Esophagus muscularis mucosa (tissue), 3 donors: ENCODE measurements at regions not wholly inside any gene's neighbourhood (a gene's known extent, or its start where the extent isn't known, plus 50 kb on each side); places are given as distances from the start of the nearest gene placed in this dataset.

ENCODE experiments used
- CTCF ChIP-seq, 3 experiments: fragments of 200-600 bp in 2 of 3; fragments of 450-650 bp in 1 of 3; sonication (generic) in 2 of 3; IDR thresholded peaks; one replicate each; pipeline ENCODE4 v1.5.1; 2017 to 2019; ENCODE audit warnings: antibody characterized with exemption in 3 of 3, mild to moderate bottlenecking in 2 of 3, moderate library complexity in 1 of 3
- POLR2A ChIP-seq: fragments of 450-650 bp; IDR thresholded peaks from one replicate; pipeline ENCODE4 v1.6.1; 2017; ENCODE audit warnings: antibody characterized with exemption, moderate library complexity, mild to moderate bottlenecking, low read depth
- POLR2AphosphoS5 ChIP-seq, 2 donors: sonication (generic); formaldehyde crosslinking; IDR thresholded peaks; one replicate each; pipeline ENCODE4 v1.6.1; 2017; ENCODE audit warnings: antibody characterized with exemption in 2 of 2

DNA sequence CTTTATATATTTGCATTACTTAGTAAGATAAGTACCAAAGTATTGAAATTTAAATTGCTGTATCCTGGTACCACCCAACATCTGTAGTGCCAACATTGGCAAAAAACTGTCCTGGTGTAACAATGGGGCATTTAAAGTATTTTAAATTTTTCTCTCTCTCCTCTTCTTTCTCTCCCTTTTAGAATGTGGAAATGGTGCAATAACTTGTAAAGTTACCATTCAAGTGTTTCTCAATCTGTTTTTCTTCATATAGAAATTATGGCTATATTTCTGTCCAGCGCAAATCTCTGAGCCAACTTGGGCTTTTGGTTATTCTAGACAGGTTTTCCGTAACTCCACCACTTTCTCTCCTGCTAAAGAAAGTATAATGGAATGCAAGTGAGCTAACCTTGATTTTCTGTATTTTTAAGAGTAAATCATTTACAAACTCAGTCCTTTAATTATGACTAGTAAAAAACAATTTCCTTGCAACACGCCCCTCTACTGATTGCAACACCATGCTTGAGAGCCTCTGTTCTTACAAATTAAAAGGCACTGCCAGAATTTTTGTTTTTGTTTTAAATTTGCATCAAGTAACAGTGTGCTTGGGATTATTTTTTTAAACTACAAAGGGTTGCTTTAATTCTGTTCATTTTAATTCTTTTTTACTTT is 324.2 kb upstream of the CITED2 start:
- TF ChIP-seq CTCF (IDR thresholded peaks at IDR 0.05) (no peak), POLR2A (no peak), POLR2AphosphoS5 (IDR thresholded peaks at IDR 0.05) (no peak)
